GM19438 (cell line): ENCODE measurements at regions not wholly inside any gene's neighbourhood (a gene's known extent, or its start where the extent isn't known, plus 50 kb on each side); places are given as distances from the start of the nearest gene placed in this dataset.
"Not testable (repeated sequence)": the region's sequence is repeated elsewhere in the genome, so short reads cannot be mapped to it uniquely, and the experiment has no call there.

ENCODE experiments used
- ATAC-seq: cut with Tn5 transposase; IDR thresholded peaks from one replicate; pipeline ENCODE4 v1.9.1; 2021; ENCODE audit warnings: low read depth; ENCODE audit not compliant: unreplicated experiment

DNA sequence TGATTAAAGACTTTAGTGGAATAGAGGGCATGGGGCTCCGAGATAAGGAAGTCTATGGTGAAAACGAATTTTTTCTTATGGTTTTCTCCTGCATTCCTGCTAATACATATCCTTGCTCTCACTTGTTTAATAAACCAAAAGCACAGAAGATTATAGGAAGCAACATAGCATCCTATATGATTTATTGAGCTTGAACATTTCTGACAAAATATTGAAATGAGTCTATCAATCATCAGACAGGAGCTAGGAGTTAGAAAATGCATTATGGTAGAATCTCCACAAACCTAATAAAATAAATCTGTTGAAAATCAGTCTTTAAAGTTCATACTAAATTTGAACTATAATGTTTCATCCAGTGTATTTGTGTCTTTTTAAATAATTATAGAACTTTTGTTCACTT is 554.6 kb upstream of the RGMB start:
- no peak for ATAC-seq

GRCh38 chr5:98227489-98227888 is 546.0 kb upstream of the RGMB start:
- no peak for ATAC-seq

GRCh38 chr5:98231089-98231488 is 542.4 kb upstream of the RGMB start:
- ATAC-seq = no peak

DNA sequence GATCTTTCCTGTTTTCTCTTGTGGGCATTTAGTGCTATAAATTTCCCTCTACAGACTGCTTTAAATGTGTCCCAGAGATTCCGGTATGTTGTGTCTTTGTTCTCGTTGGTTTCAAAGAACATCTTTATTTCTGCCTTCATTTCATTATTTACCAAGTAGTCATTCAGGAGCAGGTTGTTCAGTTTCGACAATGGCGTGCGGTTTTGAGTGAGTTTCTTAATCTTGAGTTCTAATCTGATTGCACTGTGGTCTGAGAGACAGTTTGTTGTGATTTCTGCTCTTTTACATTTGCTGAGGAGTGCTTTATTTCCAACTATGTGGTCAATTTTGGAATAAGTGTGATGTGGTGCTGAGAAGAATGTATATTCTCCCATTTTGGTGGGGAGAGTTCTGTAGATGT is 535.7 kb upstream of the RGMB start:
- ATAC-seq = not testable (repeated sequence)

DNA sequence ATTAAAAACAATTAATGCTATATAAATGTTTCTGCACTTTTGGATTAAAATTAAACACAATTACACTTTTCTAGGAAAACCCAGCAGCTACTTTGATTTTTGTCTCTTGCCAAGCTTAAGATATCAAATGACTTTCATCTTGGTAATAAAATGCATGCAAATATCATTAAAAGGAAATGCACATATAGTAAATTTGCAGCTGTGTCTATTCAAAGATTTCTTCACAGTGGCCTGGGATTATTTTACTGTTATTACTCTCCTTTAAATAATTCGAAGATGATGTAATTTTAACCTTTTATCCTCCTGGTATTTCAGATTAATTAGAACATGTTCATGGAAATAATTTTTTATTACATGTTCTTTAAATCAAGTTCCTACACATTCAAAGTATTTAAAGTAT is 529.5 kb upstream of the RGMB start:
- no peak for ATAC-seq

DNA sequence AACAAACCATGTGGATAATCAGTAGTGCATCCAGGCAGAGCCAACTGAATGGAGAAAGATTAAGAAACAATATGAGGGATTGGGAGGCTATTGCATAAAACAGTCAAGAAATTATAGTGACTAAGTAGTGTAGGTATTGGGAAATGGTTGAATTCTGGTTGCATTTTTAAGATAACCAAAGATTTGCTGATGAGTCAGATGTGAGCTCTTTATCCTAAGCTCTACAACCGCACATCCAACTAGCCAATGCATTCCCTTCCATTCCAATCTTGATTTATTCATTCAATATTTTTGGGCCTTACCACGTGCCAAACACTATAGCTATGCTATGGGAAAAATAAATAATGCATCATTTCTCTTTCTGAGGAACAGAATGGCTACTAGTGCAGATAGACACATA is 524.5 kb upstream of the RGMB start:
- no peak for ATAC-seq

- no peak for ATAC-seq
Observed at GRCh38 chr5:98258939-98259338, 514.5 kb upstream of the RGMB start.

- ATAC-seq = no peak
Observed at GRCh38 chr5:98259595-98259994, 513.9 kb upstream of the RGMB start.

DNA sequence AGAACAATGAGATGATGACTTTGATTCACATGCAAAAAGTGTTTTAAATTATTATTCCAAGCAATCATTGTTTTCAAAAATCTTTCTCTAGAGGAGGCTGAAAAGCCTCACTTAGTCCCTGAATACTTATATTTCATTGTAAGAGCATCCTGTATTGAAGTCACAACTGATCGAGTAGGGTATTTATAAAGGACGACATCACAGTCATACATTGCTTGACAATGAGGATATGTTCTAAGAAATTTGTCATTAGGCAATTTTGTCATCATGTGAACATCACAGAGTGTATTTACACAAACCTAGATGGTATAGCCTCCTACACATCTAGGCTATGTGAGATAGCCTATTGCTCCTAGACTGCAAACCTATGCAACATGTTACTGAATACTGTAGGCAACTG is 510.4 kb upstream of the RGMB start:
- ATAC-seq = no peak

GRCh38 chr5:98268162-98268860 is 505.2 kb upstream of the RGMB start:
- ATAC-seq = no peak

DNA sequence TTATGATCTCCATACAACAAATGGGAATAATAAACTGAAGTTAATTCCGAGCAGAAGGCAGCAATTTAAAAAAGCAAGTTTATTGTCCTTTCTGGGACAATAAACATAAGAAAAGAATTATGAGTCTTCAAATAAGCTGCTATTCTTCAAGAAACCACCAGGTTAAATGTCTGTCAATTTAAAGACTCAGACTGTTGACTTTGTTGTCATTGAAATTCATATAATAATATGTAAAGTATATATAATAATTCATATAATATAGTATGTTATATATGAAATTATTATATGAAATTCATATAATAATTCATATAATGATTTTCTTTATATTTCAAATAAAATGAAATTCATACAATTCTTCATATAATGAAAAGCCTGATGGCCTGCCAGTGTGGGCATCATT is 497.5 kb upstream of the RGMB start:
- ATAC-seq = no peak

DNA sequence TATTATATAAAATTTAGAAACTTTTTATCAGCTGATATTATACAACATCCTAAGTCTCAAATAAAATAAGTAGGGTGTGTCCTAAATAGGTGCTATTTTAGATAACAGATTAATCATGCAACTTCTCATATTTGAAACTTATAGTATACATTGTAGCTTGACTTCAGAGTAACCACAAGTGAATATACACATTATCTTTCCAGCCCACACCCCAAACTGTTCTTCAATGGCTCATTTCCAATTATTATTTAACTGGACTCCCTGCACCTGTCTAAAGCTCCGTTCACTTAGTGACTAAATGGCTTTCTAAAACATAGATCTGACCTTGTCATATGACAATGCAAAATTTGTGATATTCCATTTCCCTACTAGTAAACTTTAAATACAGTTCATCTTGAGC is 490.9 kb upstream of the RGMB start:
- no peak for ATAC-seq

DNA sequence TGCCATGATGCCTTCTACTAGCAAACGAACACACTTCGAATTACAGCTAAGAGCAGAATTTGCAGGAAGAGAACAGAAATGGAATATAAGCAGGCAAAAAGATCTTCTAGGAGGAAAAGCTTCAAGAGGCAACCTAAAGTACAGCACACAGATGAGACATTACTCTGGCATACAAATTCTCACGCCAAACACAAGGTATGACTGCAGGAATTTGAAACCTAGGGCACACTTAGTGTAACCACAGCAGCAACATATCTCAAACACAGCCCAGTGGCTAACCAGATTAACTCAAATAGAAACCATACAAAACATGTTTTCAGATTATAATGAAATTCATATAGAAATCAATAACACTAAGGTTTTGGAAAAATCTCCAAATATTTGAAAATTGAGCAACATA is 481.0 kb upstream of the RGMB start:
- no peak for ATAC-seq

GRCh38 chr5:98296426-98296825 is 477.0 kb upstream of the RGMB start:
- no peak for ATAC-seq

GRCh38 chr5:98299435-98299834 is 474.0 kb upstream of the RGMB start:
- ATAC-seq = no peak

DNA sequence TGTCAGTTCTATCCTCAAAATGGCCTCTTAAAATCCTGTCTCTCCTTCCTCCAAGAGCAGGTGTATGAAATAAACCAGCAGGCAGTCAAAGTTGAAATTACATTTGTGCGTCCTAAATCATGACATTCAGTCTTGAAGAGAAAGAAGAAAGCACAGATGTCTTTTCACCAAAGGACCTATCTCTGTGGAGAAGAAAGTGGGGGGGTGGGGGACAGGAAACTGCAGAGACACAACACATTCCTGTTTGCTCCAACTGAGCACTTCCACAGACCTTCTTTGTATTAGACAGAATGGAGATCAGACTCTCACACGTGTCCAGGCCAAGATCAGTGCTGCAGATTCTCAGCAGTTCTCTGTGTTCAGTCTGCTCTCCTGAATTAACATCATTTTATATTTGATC is 471.9 kb upstream of the RGMB start:
- no peak for ATAC-seq

DNA sequence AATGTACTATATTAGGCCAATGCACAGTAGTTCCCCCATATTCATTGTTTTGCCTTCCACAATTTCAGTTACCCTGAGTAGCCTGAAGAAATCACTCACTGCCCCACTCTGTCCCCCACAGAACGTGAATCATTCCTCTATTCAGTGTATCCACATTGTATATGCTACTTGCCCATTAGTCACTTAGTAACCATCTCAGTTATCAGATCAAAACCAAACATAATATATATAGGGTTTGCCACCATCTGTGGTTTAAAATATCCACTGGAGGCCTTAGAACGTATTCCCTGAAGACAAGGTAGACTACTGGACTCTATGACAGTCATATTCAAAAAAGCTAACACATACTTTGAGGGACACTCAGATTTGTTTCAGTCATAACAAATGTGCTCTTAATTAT is 465.7 kb upstream of the RGMB start:
- ATAC-seq = no peak

DNA sequence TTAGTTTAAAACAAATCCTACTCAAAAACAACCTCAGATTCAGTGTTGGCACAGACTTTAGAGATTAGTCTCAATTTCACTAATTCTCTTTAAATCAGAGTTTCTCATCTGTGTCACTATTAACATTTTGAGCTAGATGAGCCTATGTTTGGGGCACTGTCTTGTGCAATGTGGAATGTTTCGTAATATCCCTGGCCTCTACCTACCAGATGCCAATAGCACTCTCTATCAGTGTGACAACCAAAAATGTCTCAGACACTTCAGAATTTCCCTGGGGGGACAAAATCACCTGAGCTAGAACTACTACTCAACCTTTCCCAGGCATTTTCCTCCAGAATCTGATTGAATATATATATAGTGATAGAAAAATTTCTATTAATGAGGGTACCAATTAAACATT is 465.2 kb upstream of the RGMB start:
- ATAC-seq = no peak

DNA sequence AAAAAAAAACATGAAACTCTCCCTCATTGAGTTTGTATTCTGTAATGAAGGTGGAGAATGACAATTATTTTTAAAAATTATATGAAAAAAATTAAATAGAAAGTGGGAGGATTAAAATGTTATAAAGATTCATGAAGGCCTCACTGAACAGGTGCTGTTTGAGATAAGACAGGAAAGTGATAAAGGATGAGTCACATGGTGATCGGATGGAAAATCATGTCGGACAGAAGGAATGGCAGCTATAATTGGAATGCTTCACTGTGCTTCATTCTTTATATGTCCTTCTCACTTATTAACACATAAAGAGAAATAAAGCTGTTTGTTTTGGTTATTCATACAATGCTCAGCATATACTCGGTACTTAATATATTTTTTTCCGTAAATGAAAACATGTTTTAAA is 464.5 kb upstream of the RGMB start:
- no peak for ATAC-seq

DNA sequence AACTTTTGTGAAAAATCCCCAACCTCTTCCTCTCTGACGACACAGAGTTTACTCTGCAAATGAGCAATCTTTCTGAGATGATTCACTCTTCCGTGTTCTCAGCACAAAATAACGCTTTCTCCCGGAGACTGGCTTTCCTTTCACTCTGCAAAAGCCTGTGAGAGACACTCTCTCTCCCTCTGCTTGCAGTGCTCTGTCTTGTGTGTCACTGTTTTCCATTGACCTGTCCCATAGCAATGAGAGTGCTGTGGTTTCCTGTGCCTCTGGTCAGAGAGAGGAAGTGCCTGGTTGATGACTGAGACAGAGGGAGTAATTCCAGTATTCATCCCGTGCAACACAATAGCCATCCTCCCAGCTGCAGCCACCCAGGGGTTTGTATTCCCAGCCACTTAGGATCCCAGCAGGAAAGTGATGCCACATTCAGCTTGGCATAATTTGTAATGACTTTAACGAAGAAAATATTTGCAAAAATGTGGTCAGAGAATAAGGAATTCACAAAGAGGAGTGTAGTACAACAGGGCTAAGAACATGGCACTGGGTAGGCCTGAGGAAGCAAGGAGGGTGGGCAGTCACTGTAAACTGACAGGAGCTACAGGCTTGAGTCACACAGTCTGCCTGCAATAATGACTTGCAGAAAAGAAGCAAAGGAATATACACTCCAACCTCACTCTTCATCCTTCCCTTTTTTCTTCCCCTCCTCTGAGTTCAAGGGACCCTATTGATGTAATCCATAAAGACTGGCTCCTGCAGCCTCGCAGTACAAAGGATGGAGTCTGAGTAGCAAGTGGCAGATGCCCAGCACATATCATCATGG is 463.5 kb upstream of the RGMB start:
- ATAC-seq = peak; percentile 84

DNA sequence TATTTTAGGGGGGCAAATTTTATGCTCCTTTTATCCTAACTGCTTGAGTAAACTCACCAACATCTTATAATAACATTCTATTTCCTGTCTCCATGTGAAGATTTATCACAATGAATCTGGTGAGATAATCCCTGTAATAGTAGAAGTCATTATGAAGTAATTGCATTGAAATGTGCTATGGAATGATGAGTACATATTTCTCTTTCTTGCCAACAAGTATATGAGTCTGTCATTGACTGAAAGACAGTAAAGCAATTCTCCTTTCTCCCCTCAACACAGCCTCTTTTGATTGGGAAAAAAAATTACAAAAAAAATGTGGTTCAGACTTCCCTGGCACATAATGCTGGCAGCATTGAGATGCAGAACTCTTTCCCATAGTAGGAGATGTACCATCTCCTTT is 459.2 kb upstream of the RGMB start:
- ATAC-seq = no peak

DNA sequence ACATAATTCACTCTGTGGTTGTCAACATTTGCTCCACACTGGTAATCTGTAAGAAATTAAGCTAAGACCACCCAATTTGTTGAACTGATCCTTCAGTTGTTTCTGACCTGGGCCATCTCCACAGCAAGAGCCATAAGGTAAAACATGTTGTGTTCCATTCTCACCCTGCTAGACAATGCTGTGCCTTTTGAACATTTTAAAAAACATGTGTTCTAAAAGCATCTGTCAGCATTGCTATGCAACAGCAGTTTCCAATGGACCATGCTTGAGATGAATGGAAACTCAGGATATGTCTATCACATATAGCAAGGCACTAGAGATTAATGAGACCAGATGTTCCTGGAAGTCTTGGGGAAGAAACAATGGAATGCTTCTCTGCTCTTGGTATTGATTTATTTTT is 455.1 kb upstream of the RGMB start:
- no peak for ATAC-seq
